ENCODE measurements at regions not wholly inside any gene's neighbourhood (a gene's known extent, or its start where the extent isn't known, plus 50 kb on each side); places are given as distances from the start of the nearest gene placed in this dataset.

DNA sequence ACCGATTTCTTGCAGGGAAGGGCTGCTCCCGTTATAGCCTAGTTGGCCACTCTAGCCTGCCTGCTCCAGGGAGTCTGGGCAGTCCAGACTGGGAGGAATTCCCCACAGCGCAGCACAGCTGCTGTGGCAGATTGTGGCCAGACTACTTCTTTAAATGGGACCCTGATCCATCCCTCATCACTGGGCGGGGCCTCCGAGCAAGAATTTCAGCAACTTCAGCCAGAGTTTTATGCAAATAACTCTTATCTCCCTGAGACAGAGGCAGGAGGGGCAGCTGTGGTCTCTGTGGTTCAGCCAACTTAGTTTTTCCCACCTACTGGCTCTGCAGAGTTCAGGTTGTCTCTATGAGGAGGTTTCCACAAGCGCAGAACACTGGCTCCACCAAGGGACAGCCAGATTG, 1583.2 kb downstream of the SUCLG1 start:
- H3K9me3 Mint-ChIP-seq = peaks cover 0 to 27% (median 7%) of the 10 kb centered on the region in 11 donors
- no peaks in the 10 kb centered on the region for H3K4me1 ChIP-seq (ENCODE audit: control insufficient read depth in 2 of 2, insufficient read depth in 2 of 2, low read length in 2 of 2)
- no peaks in the 10 kb centered on the region for H3K4me1 Mint-ChIP-seq
- H3K4me3 Mint-ChIP-seq = no peak overlapping the region
- DNase-seq (no peak), ATAC-seq (no peak)
- no peaks in the 10 kb centered on the region for H3K27me3 Mint-ChIP-seq
- intact Hi-C loops (cut with micrococcal nuclease) = no loop called here
- no peaks in the 10 kb centered on the region for H3K9me3 ChIP-seq (ENCODE audit: control insufficient read depth in 2 of 3, low read length in 3 of 3)
- no peaks in the 10 kb centered on the region for H3K27me3 ChIP-seq (ENCODE audit: control insufficient read depth in 2 of 2, insufficient read depth in 2 of 2, low read length in 2 of 2)
- ChIA-PET POLR2A (no interaction called here), CTCF (no interaction called here)
- no peak overlapping the region for H3K27ac ChIP-seq (ENCODE audit: low read depth, low read length)
- no peaks in the 10 kb centered on the region for H3K36me3 Mint-ChIP-seq
- no peak overlapping the region for H3K27ac Mint-ChIP-seq
- H3K36me3 ChIP-seq (ENCODE audit: control insufficient read depth in 2 of 3, insufficient read depth in 3 of 3, low read length in 3 of 3) = no peaks in the 10 kb centered on the region
- no peak overlapping the region for H3K4me3 ChIP-seq (ENCODE audit: low read length)

DNA sequence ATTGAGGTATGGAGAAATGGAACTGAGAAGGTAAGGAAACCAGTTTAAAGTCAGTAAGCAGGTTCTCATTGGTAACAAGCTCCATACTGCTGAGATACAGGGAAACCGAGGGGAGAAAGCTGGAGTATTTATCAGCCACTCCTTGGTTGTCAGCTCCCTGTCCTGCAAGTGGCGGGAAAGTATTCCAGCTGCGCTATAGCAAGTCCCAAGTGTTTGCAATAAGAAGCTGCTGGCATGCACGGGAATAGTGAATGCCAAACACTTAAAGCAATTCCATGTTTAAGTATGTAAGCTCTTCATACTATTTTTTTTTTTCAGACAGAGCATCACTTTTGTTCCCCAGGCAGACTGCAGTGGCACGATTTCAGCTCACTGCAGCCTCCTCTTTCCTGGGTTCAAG, 1601.1 kb downstream of the SUCLG1 start:
- H3K4me1 Mint-ChIP-seq = peaks cover 0 to 1% (median 0%) of the 10 kb centered on the region in 7 donors
- Histone ChIP-seq H3K36me3 (ENCODE audit: control insufficient read depth in 2 of 3, insufficient read depth in 3 of 3, low read length in 3 of 3) (no peaks in the 10 kb centered on the region), H3K27me3 (ENCODE audit: control insufficient read depth in 2 of 2, insufficient read depth in 2 of 2, low read length in 2 of 2) (no peaks in the 10 kb centered on the region), H3K4me1 (ENCODE audit: control insufficient read depth in 2 of 2, insufficient read depth in 2 of 2, low read length in 2 of 2) (no peaks in the 10 kb centered on the region), H3K27ac (ENCODE audit: low read depth, low read length) (no peak overlapping the region), H3K9me3 (ENCODE audit: control insufficient read depth in 2 of 3, low read length in 3 of 3) (no peaks in the 10 kb centered on the region), H3K4me3 (ENCODE audit: low read length) (no peak overlapping the region)
- H3K27ac Mint-ChIP-seq = no peak overlapping the region
- H3K27me3 Mint-ChIP-seq = no peaks in the 10 kb centered on the region
- H3K4me3 Mint-ChIP-seq = no peak overlapping the region
- H3K36me3 Mint-ChIP-seq = no peaks in the 10 kb centered on the region
- DNase-seq (no peak), ATAC-seq (no peak)
- intact Hi-C loops (cut with micrococcal nuclease) = no loop called here
- peaks cover 0 to 15% (median 4%) of the 10 kb centered on the region in 11 donors for H3K9me3 Mint-ChIP-seq
- POLR2A ChIA-PET = no interaction called here
- CTCF ChIA-PET = interaction anchor here (0.6 kb wide), 1 partner anchor 118 kb away, joined by 3 read pairs; no protein-coding TSS in a partner anchor

DNA sequence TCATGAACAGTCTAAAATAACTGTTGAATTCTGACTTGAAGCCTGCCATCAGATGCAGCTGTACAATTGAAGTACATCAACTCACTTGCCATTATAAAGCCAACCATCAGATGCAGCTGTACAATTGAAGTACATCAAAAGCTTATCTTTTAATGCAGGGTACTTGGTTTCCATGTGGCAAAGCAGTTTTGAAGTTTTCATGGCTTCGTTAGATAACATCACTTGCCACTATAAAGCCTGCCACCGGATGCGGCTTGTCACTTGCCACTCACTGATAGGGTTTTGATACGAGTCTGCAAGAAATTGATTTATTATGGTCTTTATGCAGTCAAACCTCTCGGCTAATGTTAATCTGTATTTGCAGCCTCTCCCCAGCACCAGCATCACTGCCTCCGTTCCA, 1605.8 kb downstream of the SUCLG1 start:
- Mint-ChIP-seq H3K27ac (no peak overlapping the region), H3K4me1 (peaks cover 0 to 1% (median 0%) of the 10 kb centered on the region in 7 donors), H3K36me3 (no peaks in the 10 kb centered on the region), H3K4me3 (no peak overlapping the region), H3K9me3 (peaks cover 0 to 7% (median 2%) of the 10 kb centered on the region in 11 donors), H3K27me3 (no peaks in the 10 kb centered on the region)
- ChIA-PET CTCF (no interaction called here), POLR2A (no interaction called here)
- Histone ChIP-seq H3K36me3 (ENCODE audit: control insufficient read depth in 2 of 3, insufficient read depth in 3 of 3, low read length in 3 of 3) (no peaks in the 10 kb centered on the region), H3K4me3 (ENCODE audit: low read length) (no peak overlapping the region), H3K9me3 (ENCODE audit: control insufficient read depth in 2 of 3, low read length in 3 of 3) (no peaks in the 10 kb centered on the region), H3K4me1 (ENCODE audit: control insufficient read depth in 2 of 2, insufficient read depth in 2 of 2, low read length in 2 of 2) (no peaks in the 10 kb centered on the region), H3K27ac (ENCODE audit: low read depth, low read length) (no peak overlapping the region), H3K27me3 (ENCODE audit: control insufficient read depth in 2 of 2, insufficient read depth in 2 of 2, low read length in 2 of 2) (no peaks in the 10 kb centered on the region)
- ATAC-seq (no peak), DNase-seq (no peak)
- intact Hi-C loops (cut with micrococcal nuclease) = no loop called here

DNA sequence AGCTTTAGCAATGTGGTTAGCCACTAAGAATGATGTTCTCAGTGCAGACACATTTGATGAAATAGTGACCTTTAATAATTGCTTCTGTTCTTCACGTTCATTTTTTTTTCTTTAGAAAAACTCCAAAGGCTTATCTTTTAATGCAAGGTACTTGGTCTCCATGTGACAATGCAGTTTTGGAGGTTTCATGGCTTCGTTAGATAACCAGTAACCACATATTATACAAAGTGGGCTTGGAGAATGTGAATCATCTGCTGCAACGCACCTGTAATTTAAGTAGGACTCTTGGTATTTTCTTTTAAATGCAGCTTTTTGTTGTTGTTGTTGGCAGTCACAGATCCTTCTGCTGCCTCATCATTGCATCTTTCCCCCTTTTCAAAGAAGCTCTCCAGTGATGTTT, 1606.3 kb downstream of the SUCLG1 start:
- H3K4me3 Mint-ChIP-seq = no peak overlapping the region
- H3K36me3 Mint-ChIP-seq = no peaks in the 10 kb centered on the region
- POLR2A ChIA-PET = no interaction called here

DNA sequence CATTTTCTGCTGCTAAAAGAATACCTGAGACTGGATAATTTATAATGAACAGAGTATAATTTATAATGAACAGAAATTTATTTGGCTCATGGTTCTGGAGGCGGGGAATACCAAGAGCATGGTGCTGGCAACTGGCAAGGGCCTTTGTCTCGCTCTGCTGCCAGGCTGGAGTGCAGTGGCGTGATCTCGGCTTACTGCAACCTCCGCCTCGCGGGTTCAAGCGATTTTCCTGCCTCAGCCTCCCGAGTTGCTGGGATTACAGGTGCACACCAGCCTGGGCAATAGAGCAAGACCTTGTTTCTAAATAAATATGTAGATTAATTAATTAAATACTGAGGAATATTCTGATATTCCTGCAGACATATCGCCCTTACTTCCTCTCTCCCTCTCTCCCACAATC, 1610.8 kb downstream of the SUCLG1 start:
- POLR2A ChIA-PET = no interaction called here
- ATAC-seq (no peak), DNase-seq (no peak)
- H3K27me3 ChIP-seq (ENCODE audit: control insufficient read depth in 2 of 2, insufficient read depth in 2 of 2, low read length in 2 of 2) = no peaks in the 10 kb centered on the region
- Mint-ChIP-seq H3K27ac (no peak overlapping the region), H3K4me3 (no peak overlapping the region), H3K27me3 (no peaks in the 10 kb centered on the region), H3K4me1 (no peaks in the 10 kb centered on the region), H3K36me3 (no peaks in the 10 kb centered on the region), H3K9me3 (peaks cover 0 to 6% (median 2%) of the 10 kb centered on the region in 11 donors)
- intact Hi-C loops (cut with micrococcal nuclease) = no loop called here
- no peaks in the 10 kb centered on the region for H3K4me1 ChIP-seq (ENCODE audit: control insufficient read depth in 2 of 2, insufficient read depth in 2 of 2, low read length in 2 of 2)
- no peak overlapping the region for H3K4me3 ChIP-seq (ENCODE audit: low read length)
- H3K27ac ChIP-seq (ENCODE audit: low read depth, low read length) = no peak overlapping the region
- CTCF ChIA-PET = no interaction called here
- no peaks in the 10 kb centered on the region for H3K36me3 ChIP-seq (ENCODE audit: control insufficient read depth in 2 of 3, insufficient read depth in 3 of 3, low read length in 3 of 3)
- no peaks in the 10 kb centered on the region for H3K9me3 ChIP-seq (ENCODE audit: control insufficient read depth in 2 of 3, low read length in 3 of 3)

More for the DNA sequence above, 1606.3 kb downstream of the SUCLG1 start:
- Mint-ChIP-seq H3K27ac (no peak overlapping the region), H3K27me3 (no peaks in the 10 kb centered on the region), H3K9me3 (peaks cover 0 to 7% (median 2%) of the 10 kb centered on the region in 11 donors), H3K4me1 (peaks cover 0 to 1% (median 0%) of the 10 kb centered on the region in 7 donors)
- Histone ChIP-seq H3K4me1 (ENCODE audit: control insufficient read depth in 2 of 2, insufficient read depth in 2 of 2, low read length in 2 of 2) (no peaks in the 10 kb centered on the region), H3K36me3 (ENCODE audit: control insufficient read depth in 2 of 3, insufficient read depth in 3 of 3, low read length in 3 of 3) (no peaks in the 10 kb centered on the region), H3K9me3 (ENCODE audit: control insufficient read depth in 2 of 3, low read length in 3 of 3) (no peaks in the 10 kb centered on the region), H3K4me3 (ENCODE audit: low read length) (no peak overlapping the region), H3K27me3 (ENCODE audit: control insufficient read depth in 2 of 2, insufficient read depth in 2 of 2, low read length in 2 of 2) (no peaks in the 10 kb centered on the region), H3K27ac (ENCODE audit: low read depth, low read length) (no peak overlapping the region)
- intact Hi-C loops (cut with micrococcal nuclease) = no loop called here
- CTCF ChIA-PET = interaction anchor here (0.7 kb wide), 1 partner anchor 73 kb away, joined by 3 read pairs; no protein-coding TSS in a partner anchor
- DNase-seq = no peak
- ATAC-seq = no peak

DNA sequence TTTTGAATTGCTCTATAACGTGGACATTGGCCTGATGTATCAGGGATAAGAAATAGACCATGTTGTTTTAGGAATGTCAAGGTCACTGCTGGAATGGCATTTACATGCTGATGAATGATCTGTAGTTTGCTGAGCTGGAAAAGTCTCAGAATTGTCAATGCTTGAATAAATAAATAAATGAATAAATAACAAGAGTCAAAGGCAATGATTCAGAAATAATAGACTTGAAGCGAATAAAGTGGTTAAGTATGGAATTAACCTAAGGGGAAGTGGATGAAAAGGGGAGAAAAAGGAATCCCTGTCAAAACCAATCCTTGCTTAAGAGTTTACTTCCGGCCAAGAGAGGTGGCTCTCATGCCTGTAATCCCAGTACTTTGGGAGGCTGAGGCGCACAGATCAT, 1620.0 kb downstream of the SUCLG1 start:
- no peaks in the 10 kb centered on the region for H3K4me1 ChIP-seq (ENCODE audit: control insufficient read depth in 2 of 2, insufficient read depth in 2 of 2, low read length in 2 of 2)
- CTCF ChIA-PET = no interaction called here

DNA sequence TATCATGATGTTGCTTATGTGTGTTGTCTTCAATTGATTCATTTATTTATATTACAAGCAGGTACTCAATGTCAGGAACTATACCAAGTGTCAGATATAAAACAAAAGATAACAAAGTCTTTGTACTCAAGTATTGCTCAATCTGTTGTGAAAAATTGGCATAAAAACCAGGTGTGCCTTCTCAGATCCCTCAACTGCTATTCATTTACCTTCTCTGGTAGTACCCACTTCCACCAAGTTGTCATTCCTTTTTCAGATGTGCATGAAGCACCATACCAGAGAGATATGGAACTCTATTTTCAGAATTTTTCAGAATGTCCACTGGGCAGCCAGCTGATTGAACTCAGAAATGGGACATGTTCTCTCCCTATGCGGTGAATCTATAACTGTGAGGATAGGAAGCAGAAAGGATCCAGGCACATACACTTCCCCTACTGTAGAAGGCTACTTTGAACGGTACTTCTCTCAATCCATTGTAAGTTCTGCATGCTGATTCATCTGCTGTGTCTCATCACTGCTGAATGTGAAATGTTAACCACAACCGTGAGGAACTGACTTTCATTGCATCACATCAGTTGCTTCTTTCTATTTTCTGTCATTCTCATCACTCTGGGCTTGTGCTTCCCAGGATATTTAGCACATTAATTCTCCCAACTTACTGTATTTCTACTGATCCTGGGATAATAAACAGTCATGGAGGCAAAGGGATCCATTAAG, 1621.3 kb downstream of the SUCLG1 start:
- no peaks in the 10 kb centered on the region for H3K36me3 ChIP-seq (ENCODE audit: control insufficient read depth in 2 of 3, insufficient read depth in 3 of 3, low read length in 3 of 3)
- H3K27me3 Mint-ChIP-seq = no peaks in the 10 kb centered on the region
- peaks cover 0 to 10% (median 0%) of the 10 kb centered on the region in 11 donors for H3K9me3 Mint-ChIP-seq
- no peaks in the 10 kb centered on the region for H3K4me1 ChIP-seq (ENCODE audit: control insufficient read depth in 2 of 2, insufficient read depth in 2 of 2, low read length in 2 of 2)
- no peaks in the 10 kb centered on the region for H3K27me3 ChIP-seq (ENCODE audit: control insufficient read depth in 2 of 2, insufficient read depth in 2 of 2, low read length in 2 of 2)
- no peak overlapping the region for H3K4me3 Mint-ChIP-seq
- peak; percentile 24 for ATAC-seq
- no peak for DNase-seq
- no peaks in the 10 kb centered on the region for H3K9me3 ChIP-seq (ENCODE audit: control insufficient read depth in 2 of 3, low read length in 3 of 3)
- no peak overlapping the region for H3K27ac Mint-ChIP-seq
- H3K27ac ChIP-seq (ENCODE audit: low read depth, low read length) = no peak overlapping the region
- POLR2A ChIA-PET = no interaction called here
- H3K4me3 ChIP-seq (ENCODE audit: low read length) = no peak overlapping the region
- CTCF ChIA-PET = no interaction called here
- H3K4me1 Mint-ChIP-seq = no peaks in the 10 kb centered on the region
- intact Hi-C loops (cut with micrococcal nuclease) = no loop called here
- no peaks in the 10 kb centered on the region for H3K36me3 Mint-ChIP-seq

More for the DNA sequence above, 1620.0 kb downstream of the SUCLG1 start:
- no peak for ATAC-seq
- Histone ChIP-seq H3K27me3 (ENCODE audit: control insufficient read depth in 2 of 2, insufficient read depth in 2 of 2, low read length in 2 of 2) (no peaks in the 10 kb centered on the region), H3K27ac (ENCODE audit: low read depth, low read length) (no peak overlapping the region), H3K36me3 (ENCODE audit: control insufficient read depth in 2 of 3, insufficient read depth in 3 of 3, low read length in 3 of 3) (no peaks in the 10 kb centered on the region), H3K4me3 (ENCODE audit: low read length) (no peak overlapping the region), H3K9me3 (ENCODE audit: control insufficient read depth in 2 of 3, low read length in 3 of 3) (no peaks in the 10 kb centered on the region)
- H3K9me3 Mint-ChIP-seq = peaks cover 0 to 10% (median 0%) of the 10 kb centered on the region in 11 donors
- no peaks in the 10 kb centered on the region for H3K36me3 Mint-ChIP-seq
- no peak for DNase-seq
- H3K4me1 Mint-ChIP-seq = no peaks in the 10 kb centered on the region
- intact Hi-C loops (cut with micrococcal nuclease) = no loop called here
- H3K27me3 Mint-ChIP-seq = no peaks in the 10 kb centered on the region
- POLR2A ChIA-PET = no interaction called here
- H3K4me3 Mint-ChIP-seq = no peak overlapping the region
- H3K27ac Mint-ChIP-seq = no peak overlapping the region
